ENCODE measurements at regions not wholly inside any gene's neighbourhood (a gene's known extent, or its start where the extent isn't known, plus 50 kb on each side); places are given as distances from the start of the nearest gene placed in this dataset.

- DNase-seq: peak; percentile 38
- in situ Hi-C loops (cut with MboI; ENCODE audit: low pct_unique_long_range_greater_than_20kb, low sequenced_read_pairs): loop anchor here (25.0 kb wide), 1 partner anchor 202 kb away; no protein-coding TSS in a partner anchor
These were observed 118.4 kb upstream of the SLC7A1 start for GRCh38 chr13:29713839-29714238.

GRCh38 chr13:29711776-29712175 is 116.3 kb upstream of the SLC7A1 start:
- DNase-seq: no peak
- in situ Hi-C loops (cut with MboI; ENCODE audit: low pct_unique_long_range_greater_than_20kb, low sequenced_read_pairs): loop anchor here (25.0 kb wide), 1 partner anchor 199 kb away; no protein-coding TSS in a partner anchor

GRCh38 chr13:29710511-29710910 is 115.0 kb upstream of the SLC7A1 start:
- in situ Hi-C loops (cut with MboI; ENCODE audit: low pct_unique_long_range_greater_than_20kb, low sequenced_read_pairs): loop anchor here (25.0 kb wide), 1 partner anchor 198 kb away; no protein-coding TSS in a partner anchor

GRCh38 chr13:29709407-29710069 is 114.0 kb upstream of the SLC7A1 start:
- DNase-seq: no peak
- in situ Hi-C loops (cut with MboI; ENCODE audit: low pct_unique_long_range_greater_than_20kb, low sequenced_read_pairs): loop anchor here (25.0 kb wide), 1 partner anchor 197 kb away; no protein-coding TSS in a partner anchor

More at GRCh38 chr13:29710511-29710910, 115.0 kb upstream of the SLC7A1 start:
- DNase-seq: no peak

GRCh38 chr13:29707876-29708543 is 112.5 kb upstream of the SLC7A1 start:
- DNase-seq: peak; percentile 57
- in situ Hi-C loops (cut with MboI; ENCODE audit: low pct_unique_long_range_greater_than_20kb, low sequenced_read_pairs): loop anchor here (25.0 kb wide), 1 partner anchor 196 kb away; no protein-coding TSS in a partner anchor

- in situ Hi-C loops (cut with MboI; ENCODE audit: low pct_unique_long_range_greater_than_20kb, low sequenced_read_pairs): loop anchor here (25.0 kb wide), 1 partner anchor 195 kb away; no protein-coding TSS in a partner anchor
These were observed 111.4 kb upstream of the SLC7A1 start for GRCh38 chr13:29706923-29707322.

GRCh38 chr13:29704648-29705047 is 109.2 kb upstream of the SLC7A1 start:
- DNase-seq: no peak
- in situ Hi-C loops (cut with MboI; ENCODE audit: low pct_unique_long_range_greater_than_20kb, low sequenced_read_pairs): loop anchor here (25.0 kb wide), 1 partner anchor 192 kb away; no protein-coding TSS in a partner anchor

More at GRCh38 chr13:29706923-29707322, 111.4 kb upstream of the SLC7A1 start:
- no peak for DNase-seq

GRCh38 chr13:29703421-29703820 is 107.9 kb upstream of the SLC7A1 start:
- in situ Hi-C loops (cut with MboI; ENCODE audit: low pct_unique_long_range_greater_than_20kb, low sequenced_read_pairs): loop anchor here (25.0 kb wide), 1 partner anchor 191 kb away; no protein-coding TSS in a partner anchor
- no peak for DNase-seq

- no peak for DNase-seq
- in situ Hi-C loops (cut with MboI; ENCODE audit: low pct_unique_long_range_greater_than_20kb, low sequenced_read_pairs): loop anchor here (25.0 kb wide), 1 partner anchor 191 kb away; no protein-coding TSS in a partner anchor
These were observed 107.4 kb upstream of the SLC7A1 start for GRCh38 chr13:29702912-29703351.

GRCh38 chr13:29698106-29698505 is 102.6 kb upstream of the SLC7A1 start:
- in situ Hi-C loops (cut with MboI; ENCODE audit: low pct_unique_long_range_greater_than_20kb, low sequenced_read_pairs): no loop called here

GRCh38 chr13:29696606-29697005 is 101.1 kb upstream of the SLC7A1 start:
- no peak for DNase-seq
- in situ Hi-C loops (cut with MboI; ENCODE audit: low pct_unique_long_range_greater_than_20kb, low sequenced_read_pairs): no loop called here

More at GRCh38 chr13:29698106-29698505, 102.6 kb upstream of the SLC7A1 start:
- DNase-seq: no peak

GRCh38 chr13:29693275-29693945 is 97.9 kb upstream of the SLC7A1 start:
- in situ Hi-C loops (cut with MboI; ENCODE audit: low pct_unique_long_range_greater_than_20kb, low sequenced_read_pairs): no loop called here
- DNase-seq: no peak

GRCh38 chr13:29689548-29689947 is 94.1 kb upstream of the SLC7A1 start:
- in situ Hi-C loops (cut with MboI; ENCODE audit: low pct_unique_long_range_greater_than_20kb, low sequenced_read_pairs): no loop called here
- DNase-seq: no peak

- in situ Hi-C loops (cut with MboI; ENCODE audit: low pct_unique_long_range_greater_than_20kb, low sequenced_read_pairs): no loop called here
- DNase-seq: no peak
These were observed 92.7 kb upstream of the SLC7A1 start for GRCh38 chr13:29688193-29688592.

- in situ Hi-C loops (cut with MboI; ENCODE audit: low pct_unique_long_range_greater_than_20kb, low sequenced_read_pairs): no loop called here
- DNase-seq: no peak
These were observed 89.0 kb upstream of the SLC7A1 start for GRCh38 chr13:29684441-29684840.

GRCh38 chr13:29683041-29683440 is 87.6 kb upstream of the SLC7A1 start:
- in situ Hi-C loops (cut with MboI; ENCODE audit: low pct_unique_long_range_greater_than_20kb, low sequenced_read_pairs): no loop called here
- no peak for DNase-seq

GRCh38 chr13:29681864-29682263 is 86.4 kb upstream of the SLC7A1 start:
- in situ Hi-C loops (cut with MboI; ENCODE audit: low pct_unique_long_range_greater_than_20kb, low sequenced_read_pairs): no loop called here
- DNase-seq: no peak

GRCh38 chr13:29679396-29680053 is 84.0 kb upstream of the SLC7A1 start:
- DNase-seq: no peak
- in situ Hi-C loops (cut with MboI; ENCODE audit: low pct_unique_long_range_greater_than_20kb, low sequenced_read_pairs): no loop called here

GRCh38 chr13:29677627-29678026 is 82.1 kb upstream of the SLC7A1 start:
- no peak for DNase-seq
- in situ Hi-C loops (cut with MboI; ENCODE audit: low pct_unique_long_range_greater_than_20kb, low sequenced_read_pairs): no loop called here
